HEK293T (cell line): ENCODE measurements at regions not wholly inside any gene's neighbourhood (a gene's known extent, or its start where the extent isn't known, plus 50 kb on each side); places are given as distances from the start of the nearest gene placed in this dataset.

Source experiments
- CTCF ChIA-PET: fragments of 350-600 bp; formaldehyde crosslinking; extraction: SDS; loops from one replicate; lab custom pipeline; 2021; ENCODE audit warnings: antibody characterized with exemption, inconsistent platforms; lab: Yijun Ruan, JAX
- POLR2A ChIA-PET: fragments of 350-600 bp; formaldehyde crosslinking; extraction: SDS; loops from one replicate; lab custom pipeline; 2020; ENCODE audit warnings: antibody characterized with exemption, inconsistent platforms; lab: Yijun Ruan, JAX
- DNase-seq: peaks from one replicate; pipeline ENCODE4 v3.0.0; 2012; ENCODE audit warnings: mixed read lengths; ENCODE audit errors: extremely low spot score
- ARNT ChIP-seq: fragments of 450-650 bp; IDR thresholded peaks from 2 replicates; pipeline ENCODE4 v1.6.1; 2017; ENCODE audit warnings: mild to moderate bottlenecking
- BHLHE40 ChIP-seq: fragments of 450-650 bp; IDR thresholded peaks from 2 replicates; pipeline ENCODE4 v1.6.1; 2016; ENCODE audit warnings: mild to moderate bottlenecking, moderate library complexity, borderline replicate concordance
- CTBP1 ChIP-seq: fragments of 450-650 bp; IDR thresholded peaks from 2 replicates; pipeline ENCODE4 v1.6.1; 2016; ENCODE audit warnings: borderline replicate concordance
- ELF4 ChIP-seq: fragments of 450-650 bp; IDR thresholded peaks from 2 replicates; pipeline ENCODE4 v1.6.1; 2017; ENCODE audit warnings: antibody characterized with exemption
- FOXA1 ChIP-seq: fragments of 450-650 bp; IDR thresholded peaks from 2 replicates; pipeline ENCODE4 v1.6.1; 2016; ENCODE audit warnings: mild to moderate bottlenecking
- FOXK2 ChIP-seq: fragments of 450-650 bp; IDR thresholded peaks from 2 replicates; pipeline ENCODE4 v1.6.1; 2016; ENCODE audit warnings: mild to moderate bottlenecking
- FOXM1 ChIP-seq: fragments of 450-650 bp; IDR thresholded peaks from 2 replicates; pipeline ENCODE4 v1.6.1; 2017; ENCODE audit warnings: mild to moderate bottlenecking, borderline replicate concordance
- HDGF ChIP-seq: fragments of 450-650 bp; IDR thresholded peaks from 2 replicates; pipeline ENCODE4 v1.6.1; 2017; ENCODE audit warnings: antibody characterized with exemption, borderline replicate concordance
- L3MBTL2 ChIP-seq: fragments of 450-650 bp; conservative IDR thresholded peaks from 2 replicates; pipeline ENCODE4 v1.6.1; 2016; ENCODE audit warnings: mild to moderate bottlenecking
- LEF1 ChIP-seq: fragments of 450-650 bp; IDR thresholded peaks from 2 replicates; pipeline ENCODE4 v1.6.1; 2017; ENCODE audit warnings: mild to moderate bottlenecking, borderline replicate concordance
- NFRKB ChIP-seq: fragments of 450-650 bp; IDR thresholded peaks from 2 replicates; pipeline ENCODE4 v1.6.1; 2016; ENCODE audit warnings: mild to moderate bottlenecking, moderate library complexity
- PKNOX1 ChIP-seq: fragments of 450-650 bp; IDR thresholded peaks from 2 replicates; pipeline ENCODE4 v1.6.1; 2016
- SP1 ChIP-seq: fragments of 450-650 bp; IDR thresholded peaks from 2 replicates; pipeline ENCODE4 v1.6.1; 2017
- SUZ12 ChIP-seq: fragments of 450-650 bp; IDR thresholded peaks from 2 replicates; pipeline ENCODE4 v1.6.1; 2016; ENCODE audit warnings: mild to moderate bottlenecking
- TARDBP ChIP-seq: fragments of 450-650 bp; IDR thresholded peaks from 2 replicates; pipeline ENCODE4 v1.6.1; 2016
- ZNF384 ChIP-seq: fragments of 450-650 bp; IDR thresholded peaks from 2 replicates; pipeline ENCODE4 v1.6.1; 2016

- CTCF ChIA-PET: no interaction called here
Observed at GRCh38 chr9:74322661-74323314, 174.3 kb upstream of the RORB start.

GRCh38 chr9:74330487-74331214 is 166.5 kb upstream of the RORB start:
- TF ChIP-seq FOXA1 (no peak), SUZ12 (no peak), SP1 (no peak), CTBP1 (no peak), L3MBTL2 (no peak), FOXM1 (no peak), LEF1 (no peak), HDGF (no peak), BHLHE40 (no peak), ARNT (no peak), NFRKB (no peak), TARDBP (no peak)
- POLR2A ChIA-PET: no interaction called here
- CTCF ChIA-PET: no interaction called here
- no peak for DNase-seq

More at GRCh38 chr9:74322661-74323314, 174.3 kb upstream of the RORB start:
- DNase-seq: no peak
- POLR2A ChIA-PET: interaction anchor here (0.6 kb wide), 1 partner anchor 1979 kb away, joined by 3 read pairs; no protein-coding TSS in a partner anchor
- no peak for TF ChIP-seq NFRKB
- TF ChIP-seq BHLHE40: no peak
- TF ChIP-seq SUZ12: no peak
- no peak for TF ChIP-seq PKNOX1
- no peak for TF ChIP-seq HDGF
- TF ChIP-seq FOXM1: no peak
- TF ChIP-seq FOXK2: no peak
- TF ChIP-seq ARNT: no peak

GRCh38 chr9:74331607-74332006 is 165.5 kb upstream of the RORB start:
- DNase-seq: no peak
- ChIA-PET CTCF (no interaction called here), POLR2A (no interaction called here)
- no peak for TF ChIP-seq L3MBTL2
- TF ChIP-seq BHLHE40: no peak
- no peak for TF ChIP-seq SUZ12
- TF ChIP-seq FOXA1: no peak
- TF ChIP-seq NFRKB: no peak
- TF ChIP-seq CTBP1: no peak
- no peak for TF ChIP-seq LEF1
- no peak for TF ChIP-seq ZNF384

GRCh38 chr9:74333384-74334032 is 163.6 kb upstream of the RORB start:
- no peak for TF ChIP-seq CTBP1
- TF ChIP-seq ZNF384: no peak
- no peak for TF ChIP-seq TARDBP
- no peak for TF ChIP-seq HDGF
- TF ChIP-seq PKNOX1: no peak
- no peak for TF ChIP-seq ARNT
- TF ChIP-seq BHLHE40: no peak
- TF ChIP-seq ELF4: no peak
- TF ChIP-seq FOXK2: no peak
- TF ChIP-seq FOXA1: no peak
- TF ChIP-seq L3MBTL2: no peak
- no peak for TF ChIP-seq SUZ12
- TF ChIP-seq FOXM1: no peak
- no peak for TF ChIP-seq LEF1
- DNase-seq: no peak
- ChIA-PET POLR2A (no interaction called here), CTCF (no interaction called here)

- POLR2A ChIA-PET: no interaction called here
- no peak for TF ChIP-seq ARNT
- CTCF ChIA-PET: no interaction called here
- DNase-seq: no peak
Observed at GRCh38 chr9:74334271-74334670, 162.9 kb upstream of the RORB start.

- ChIA-PET CTCF (no interaction called here), POLR2A (no interaction called here)
- DNase-seq: no peak
- no peak for TF ChIP-seq SUZ12
- no peak for TF ChIP-seq ARNT
- TF ChIP-seq FOXA1: no peak
- TF ChIP-seq CTBP1: no peak
- no peak for TF ChIP-seq PKNOX1
- TF ChIP-seq NFRKB: no peak
- TF ChIP-seq BHLHE40: no peak
- TF ChIP-seq LEF1: no peak
- TF ChIP-seq HDGF: no peak
- TF ChIP-seq FOXM1: no peak
Observed at GRCh38 chr9:74336161-74336560, 161.0 kb upstream of the RORB start.
